ENCODE measurements at regions not wholly inside any gene's neighbourhood (a gene's known extent, or its start where the extent isn't known, plus 50 kb on each side); places are given as distances from the start of the nearest gene placed in this dataset.

GRCh38 chr4:124940387-124940786 lies 227.9 kb upstream of the ANKRD50 start:
- no peak for TF ChIP-seq CTCF (IDR thresholded peaks at IDR 0.05; ENCODE audit: extremely low read depth, insufficient read depth, missing control alignments)
- DNase-seq (ENCODE audit: low spot score): no peak
- in situ Hi-C loops (cut with MboI; ENCODE audit: low pct_unique_long_range_greater_than_20kb, low sequenced_read_pairs, unreplicated experiment): no loop called here

GRCh38 chr4:124939908-124940307 lies 227.4 kb upstream of the ANKRD50 start:
- no peak for DNase-seq (ENCODE audit: low spot score)
- in situ Hi-C loops (cut with MboI; ENCODE audit: low pct_unique_long_range_greater_than_20kb, low sequenced_read_pairs, unreplicated experiment): no loop called here
- TF ChIP-seq CTCF (IDR thresholded peaks at IDR 0.05; ENCODE audit: extremely low read depth, insufficient read depth, missing control alignments): no peak

- in situ Hi-C loops (cut with MboI; ENCODE audit: low pct_unique_long_range_greater_than_20kb, low sequenced_read_pairs, unreplicated experiment): no loop called here
- no peak for DNase-seq (ENCODE audit: low spot score)
- TF ChIP-seq CTCF (IDR thresholded peaks at IDR 0.05; ENCODE audit: extremely low read depth, insufficient read depth, missing control alignments): no peak
Observed at GRCh38 chr4:124938836-124939235, 226.3 kb upstream of the ANKRD50 start.

- TF ChIP-seq CTCF (IDR thresholded peaks at IDR 0.05; ENCODE audit: extremely low read depth, insufficient read depth, missing control alignments): no peak
- in situ Hi-C loops (cut with MboI; ENCODE audit: low pct_unique_long_range_greater_than_20kb, low sequenced_read_pairs, unreplicated experiment): no loop called here
- DNase-seq (ENCODE audit: low spot score): no peak
Observed at GRCh38 chr4:124937993-124938392, 225.5 kb upstream of the ANKRD50 start.

- no peak for DNase-seq (ENCODE audit: low spot score)
- no peak for TF ChIP-seq CTCF (IDR thresholded peaks at IDR 0.05; ENCODE audit: extremely low read depth, insufficient read depth, missing control alignments)
- in situ Hi-C loops (cut with MboI; ENCODE audit: low pct_unique_long_range_greater_than_20kb, low sequenced_read_pairs, unreplicated experiment): no loop called here
Observed at GRCh38 chr4:124936427-124936826, 223.9 kb upstream of the ANKRD50 start.

- no peak for TF ChIP-seq CTCF (IDR thresholded peaks at IDR 0.05; ENCODE audit: extremely low read depth, insufficient read depth, missing control alignments)
- in situ Hi-C loops (cut with MboI; ENCODE audit: low pct_unique_long_range_greater_than_20kb, low sequenced_read_pairs, unreplicated experiment): no loop called here
- no peak for DNase-seq (ENCODE audit: low spot score)
Observed at GRCh38 chr4:124934916-124935315, 222.4 kb upstream of the ANKRD50 start.

GRCh38 chr4:124933521-124933920 lies 221.0 kb upstream of the ANKRD50 start:
- no peak for TF ChIP-seq CTCF (IDR thresholded peaks at IDR 0.05; ENCODE audit: extremely low read depth, insufficient read depth, missing control alignments)
- in situ Hi-C loops (cut with MboI; ENCODE audit: low pct_unique_long_range_greater_than_20kb, low sequenced_read_pairs, unreplicated experiment): no loop called here
- no peak for DNase-seq (ENCODE audit: low spot score)
